ENCODE measurements at regions not wholly inside any gene's neighbourhood (a gene's known extent, or its start where the extent isn't known, plus 50 kb on each side); places are given as distances from the start of the nearest gene placed in this dataset.

DNA sequence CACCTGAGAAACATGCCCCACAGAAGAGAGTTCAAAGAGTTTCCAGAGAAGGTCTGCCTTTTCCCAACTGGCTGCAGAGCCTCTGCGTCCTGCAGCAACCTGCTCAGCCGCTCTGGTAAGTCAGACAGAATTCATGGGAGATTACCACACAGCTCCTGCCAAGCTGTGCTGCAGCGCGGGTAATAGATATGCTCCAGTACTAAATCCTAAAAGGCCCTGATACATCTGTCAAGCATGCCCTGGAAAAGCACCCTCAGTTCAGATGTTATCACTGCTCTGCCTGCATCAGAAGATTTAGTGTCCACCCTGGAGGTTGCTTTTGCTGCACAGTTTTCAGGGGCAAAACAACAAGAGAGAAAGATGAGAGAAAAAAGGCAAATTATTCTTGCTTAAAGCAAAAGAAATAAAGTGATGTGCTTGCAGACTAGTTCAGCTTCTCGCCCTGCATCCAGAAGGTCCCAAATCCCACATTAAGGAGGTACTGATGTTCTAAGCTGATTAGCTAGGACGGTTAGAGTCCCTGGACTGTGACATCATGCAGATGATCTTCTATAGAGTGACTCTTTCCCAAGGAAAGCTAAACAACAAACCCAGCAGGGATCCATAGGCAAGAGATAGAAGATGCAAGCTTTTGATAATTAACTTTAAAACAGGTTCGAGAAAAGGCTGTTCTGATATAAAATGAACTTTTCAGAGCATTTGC lies 488.6 kb downstream of the BCL11A start:
- ChIA-PET POLR2A (ENCODE audit: unreplicated experiment) (no interaction called here), CTCF (no interaction called here)

DNA sequence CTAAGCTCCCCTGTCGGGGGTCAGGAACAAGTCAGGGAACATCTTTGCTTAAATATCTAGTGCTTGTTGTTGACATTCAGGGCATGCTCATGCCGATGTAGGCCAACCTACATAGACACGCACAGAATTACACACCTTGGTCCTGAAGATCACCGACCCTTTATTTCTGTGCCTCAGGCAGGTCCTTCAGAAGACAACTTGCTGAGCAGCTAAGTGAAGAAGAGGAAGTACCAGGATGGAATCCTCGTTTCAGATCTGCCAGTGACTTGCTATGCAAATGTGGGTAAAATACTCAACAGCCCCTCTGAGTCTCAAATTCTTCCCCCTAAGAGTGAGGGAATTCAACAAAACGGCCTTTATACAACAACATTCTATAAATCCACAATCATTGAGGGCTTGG lies 494.7 kb downstream of the BCL11A start:
- H3K9me2 ChIP-seq (ENCODE audit: insufficient read depth): no peaks in the 10 kb centered on the region
- H3K4me3 ChIP-seq: no peak overlapping the region
- peak overlapping the region; percentile 40; the same call in 1 of the 2 replicates for H2AFZ ChIP-seq
- TF ChIP-seq, protein P1, sequence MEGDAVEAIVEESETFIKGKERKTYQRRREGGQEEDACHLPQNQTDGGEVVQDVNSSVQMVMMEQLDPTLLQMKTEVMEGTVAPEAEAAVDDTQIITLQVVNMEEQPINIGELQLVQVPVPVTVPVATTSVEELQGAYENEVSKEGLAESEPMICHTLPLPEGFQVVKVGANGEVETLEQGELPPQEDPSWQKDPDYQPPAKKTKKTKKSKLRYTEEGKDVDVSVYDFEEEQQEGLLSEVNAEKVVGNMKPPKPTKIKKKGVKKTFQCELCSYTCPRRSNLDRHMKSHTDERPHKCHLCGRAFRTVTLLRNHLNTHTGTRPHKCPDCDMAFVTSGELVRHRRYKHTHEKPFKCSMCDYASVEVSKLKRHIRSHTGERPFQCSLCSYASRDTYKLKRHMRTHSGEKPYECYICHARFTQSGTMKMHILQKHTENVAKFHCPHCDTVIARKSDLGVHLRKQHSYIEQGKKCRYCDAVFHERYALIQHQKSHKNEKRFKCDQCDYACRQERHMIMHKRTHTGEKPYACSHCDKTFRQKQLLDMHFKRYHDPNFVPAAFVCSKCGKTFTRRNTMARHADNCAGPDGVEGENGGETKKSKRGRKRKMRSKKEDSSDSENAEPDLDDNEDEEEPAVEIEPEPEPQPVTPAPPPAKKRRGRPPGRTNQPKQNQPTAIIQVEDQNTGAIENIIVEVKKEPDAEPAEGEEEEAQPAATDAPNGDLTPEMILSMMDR (conservative IDR thresholded peaks at IDR 0.05): no peak
- TF ChIP-seq EZH2 (IDR thresholded peaks at IDR 0.05; ENCODE audit: low read depth): no peak
- CTCF ChIA-PET: no interaction called here
- H3K27ac ChIP-seq: no peak overlapping the region
- H3K36me3 ChIP-seq (ENCODE audit: low read depth): no peaks in the 10 kb centered on the region
- intact Hi-C loops (cut with micrococcal nuclease; ENCODE audit: unreplicated experiment): no loop called here
- no peak overlapping the region for H3K4me2 ChIP-seq
- H4K20me1 ChIP-seq (ENCODE audit: insufficient read depth): no peaks in the 10 kb centered on the region
- no peak for DNase-seq
- H3K79me2 ChIP-seq (ENCODE audit: low read depth): no peaks in the 10 kb centered on the region
- POLR2A ChIA-PET (ENCODE audit: unreplicated experiment): no interaction called here
- 0 out of 2 replicates have a peak, but pooled peaks cover 14% of the 10 kb centered on the region for H3K27me3 ChIP-seq (ENCODE audit: insufficient read depth, low read depth)
- H3F3A ChIP-seq (ENCODE audit: insufficient read depth, low read depth): no peaks in the 10 kb centered on the region
- BruUV-seq (replicated peaks): no TSS peak
- H3K4me1 ChIP-seq (replicated peaks; ENCODE audit: insufficient read depth): no peaks in the 10 kb centered on the region
- H3K9me3 ChIP-seq (ENCODE audit: insufficient read depth, low read depth): no peaks in the 10 kb centered on the region

More for the DNA sequence above, 488.6 kb downstream of the BCL11A start:
- intact Hi-C loops (cut with micrococcal nuclease; ENCODE audit: unreplicated experiment): no loop called here
- Histone ChIP-seq H3K9me2 (ENCODE audit: insufficient read depth) (no peaks in the 10 kb centered on the region), H2AFZ (no peak overlapping the region), H3K4me3 (no peak overlapping the region), H3K27me3 (ENCODE audit: insufficient read depth, low read depth) (peaks cover 50% of the 10 kb centered on the region), H3K79me2 (ENCODE audit: low read depth) (no peaks in the 10 kb centered on the region), H3K9me3 (ENCODE audit: insufficient read depth, low read depth) (no peaks in the 10 kb centered on the region), H3F3A (ENCODE audit: insufficient read depth, low read depth) (no peaks in the 10 kb centered on the region), H3K4me1 (replicated peaks; ENCODE audit: insufficient read depth) (no peaks in the 10 kb centered on the region), H3K27ac (no peak overlapping the region), H3K4me2 (no peak overlapping the region), H4K20me1 (ENCODE audit: insufficient read depth) (no peaks in the 10 kb centered on the region), H3K36me3 (ENCODE audit: low read depth) (no peaks in the 10 kb centered on the region)
- no TSS peak for BruUV-seq (replicated peaks)
- TF ChIP-seq EZH2 (IDR thresholded peaks at IDR 0.05; ENCODE audit: low read depth): no peak
- TF ChIP-seq, protein P1 (conservative IDR thresholded peaks at IDR 0.05): no peak
- no peak for DNase-seq

DNA sequence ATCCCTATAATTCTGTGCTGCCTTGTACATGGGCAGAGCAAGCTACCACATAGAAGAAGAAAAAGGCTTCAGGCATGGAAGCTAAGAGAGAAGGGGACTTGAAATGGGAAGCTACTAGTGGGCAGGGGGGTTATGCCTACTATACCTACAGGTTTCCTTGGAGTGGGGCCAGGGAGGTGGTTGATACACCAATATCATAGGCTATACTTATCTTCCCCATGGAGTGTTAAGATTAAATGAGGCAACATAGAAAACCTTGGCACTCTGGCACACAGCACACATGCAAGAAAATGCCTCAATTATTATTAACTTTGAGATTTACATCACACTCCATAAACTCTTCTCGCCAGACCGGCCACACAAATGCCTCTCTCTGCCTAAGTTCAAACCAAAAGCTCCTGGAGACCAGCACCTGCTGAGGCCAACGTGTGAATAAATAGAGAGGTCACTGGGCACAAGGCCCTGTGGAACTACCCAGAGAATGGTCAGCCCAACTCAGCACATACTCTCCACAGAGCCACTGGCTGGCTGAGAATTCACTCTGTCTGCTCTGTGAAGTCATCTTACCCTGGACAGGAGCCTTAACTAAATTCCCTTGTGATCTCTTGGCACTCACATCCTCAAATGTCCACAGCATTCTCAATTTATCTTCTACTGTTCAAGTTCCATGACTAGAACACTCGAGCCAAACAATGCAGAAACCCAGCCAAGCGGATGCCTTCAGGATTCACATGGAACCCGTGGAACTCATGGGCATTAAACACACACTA lies 498.7 kb downstream of the BCL11A start:
- Histone ChIP-seq H3K36me3 (ENCODE audit: low read depth) (no peaks in the 10 kb centered on the region), H3K9me2 (ENCODE audit: insufficient read depth) (no peaks in the 10 kb centered on the region), H3K27me3 (ENCODE audit: insufficient read depth, low read depth) (peaks cover 31% of the 10 kb centered on the region), H3K9me3 (ENCODE audit: insufficient read depth, low read depth) (no peaks in the 10 kb centered on the region), H2AFZ (no peak overlapping the region), H4K20me1 (ENCODE audit: insufficient read depth) (no peaks in the 10 kb centered on the region), H3K4me2 (no peak overlapping the region), H3K27ac (no peak overlapping the region), H3K79me2 (ENCODE audit: low read depth) (no peaks in the 10 kb centered on the region), H3F3A (ENCODE audit: insufficient read depth, low read depth) (no peaks in the 10 kb centered on the region), H3K4me1 (replicated peaks; ENCODE audit: insufficient read depth) (no peaks in the 10 kb centered on the region), H3K4me3 (no peak overlapping the region)
- intact Hi-C loops (cut with micrococcal nuclease; ENCODE audit: unreplicated experiment): no loop called here
- CTCF ChIA-PET: no interaction called here
- BruUV-seq (replicated peaks): no TSS peak
- no peak for TF ChIP-seq EZH2 (IDR thresholded peaks at IDR 0.05; ENCODE audit: low read depth)
- POLR2A ChIA-PET (ENCODE audit: unreplicated experiment): no interaction called here
- DNase-seq: no peak

All from PC-9 (cell line).